ENCODE measurements at regions not wholly inside any gene's neighbourhood (a gene's known extent, or its start where the extent isn't known, plus 50 kb on each side); places are given as distances from the start of the nearest gene placed in this dataset.
"Not testable (repeated sequence)": the region's sequence is repeated elsewhere in the genome, so short reads cannot be mapped to it uniquely, and the experiment has no call there.

- TF ChIP-seq POLR2A (IDR thresholded peaks at IDR 0.05) (no peak), CTCF (IDR thresholded peaks at IDR 0.05) (no peak)
- Histone ChIP-seq H3K36me3 (no peaks in the 10 kb centered on the region), H3K9me3 (no peaks in the 10 kb centered on the region), H3K27ac (no peak overlapping the region), H3K27me3 (no peaks in the 10 kb centered on the region), H3K4me1 (peaks cover 0 to 3% (median 0%) of the 10 kb centered on the region in 12 donors), H3K4me3 (no peak overlapping the region)
- ATAC-seq, result peak in 2 of 4 donors; percentile 34 to 63
- WGBS, 4 donors, result 79 to 84% (median 80%) methylated on average over 5 of the region's 5 CpGs
- no peak for DNase-seq
- intact Hi-C loops (cut with DNase I), result no loop called here
Observed at GRCh38 chr4:181810711-181811110, 432.5 kb upstream of the TENM3 start.

- H3K27ac ChIP-seq; H3K36me3 ChIP-seq; H3K27me3 ChIP-seq; H3K4me3 ChIP-seq; ATAC-seq; intact Hi-C loops (cut with DNase I); H3K4me1 ChIP-seq; DNase-seq; H3K9me3 ChIP-seq: not testable (repeated sequence)
- whole genome bisulfite sequencing, 4 donors, result 86 to 89% (median 88%) methylated on average over 5 of the region's 5 CpGs
Observed at GRCh38 chr4:181811550-181811949, 431.7 kb upstream of the TENM3 start.

GRCh38 chr4:181819946-181820345 is 423.3 kb upstream of the TENM3 start:
- no peak for TF ChIP-seq CTCF (IDR thresholded peaks at IDR 0.05)
- no peak for TF ChIP-seq POLR2A (IDR thresholded peaks at IDR 0.05)
- WGBS, 4 donors, result 50 to 55% (median 54%) methylated on average over 2 of the region's 2 CpGs
- Histone ChIP-seq H3K9me3 (no peaks in the 10 kb centered on the region), H3K27ac (no peak overlapping the region), H3K36me3 (no peaks in the 10 kb centered on the region), H3K4me3 (no peak overlapping the region), H3K27me3 (peaks cover 0 to 6% (median 0%) of the 10 kb centered on the region in 9 donors), H3K4me1 (no peaks in the 10 kb centered on the region)
- no peak for DNase-seq
- intact Hi-C loops (cut with DNase I), result no loop called here
- ATAC-seq, result peak in 3 of 4 donors; percentile 38 to 73 (median 42)

GRCh38 chr4:181820553-181820952 is 422.6 kb upstream of the TENM3 start:
- intact Hi-C loops (cut with DNase I), result no loop called here
- no peaks in the 10 kb centered on the region for H3K36me3 ChIP-seq
- no peak overlapping the region for H3K4me3 ChIP-seq
- DNase-seq (no peak), ATAC-seq (no peak)
- WGBS, 4 donors, result 77 to 86% (median 83%) methylated on average over 5 of the region's 5 CpGs
- no peak for TF ChIP-seq CTCF (IDR thresholded peaks at IDR 0.05)
- no peak overlapping the region for H3K27ac ChIP-seq
- peaks cover 0 to 12% (median 0%) of the 10 kb centered on the region in 9 donors for H3K27me3 ChIP-seq
- H3K9me3 ChIP-seq, result no peaks in the 10 kb centered on the region
- no peaks in the 10 kb centered on the region for H3K4me1 ChIP-seq

Data from heart left ventricle (tissue), 16 donors.